Glomerular endothelial cell (primary cell): ENCODE measurements at regions not wholly inside any gene's neighbourhood (a gene's known extent, or its start where the extent isn't known, plus 50 kb on each side); places are given as distances from the start of the nearest gene placed in this dataset.

Source experiments
- DNase-seq: peaks from one replicate; pipeline ENCODE4 v3.0.0-alpha.2; 2011; ENCODE audit warnings: low read depth, low spot score; ENCODE audit errors: extremely low read depth

- DNase-seq, result no peak
These were observed 54.8 kb upstream of the DLG1 start for GRCh38 chr3:197353001-197353866.

DNA sequence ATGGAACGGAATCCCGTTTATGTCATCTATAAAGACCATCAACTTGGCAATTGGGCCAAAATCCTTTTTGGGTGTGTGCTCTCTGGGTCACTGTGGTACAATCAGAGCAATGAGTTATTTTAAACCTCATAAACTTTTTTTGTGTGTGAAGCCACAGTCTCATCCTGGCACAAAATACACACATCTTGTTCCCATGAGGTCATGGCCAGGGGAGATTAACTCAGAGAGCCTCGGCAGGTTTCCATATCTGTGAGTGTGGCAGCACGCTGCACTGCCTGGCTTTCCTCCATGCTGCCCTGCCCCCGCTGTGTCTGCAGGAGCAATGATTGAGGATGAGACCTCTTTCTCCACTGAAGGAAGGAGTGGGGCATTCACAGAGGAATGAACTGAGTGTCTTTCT lies 54.0 kb upstream of the DLG1 start:
- no peak for DNase-seq

GRCh38 chr3:197350446-197350845 lies 52.0 kb upstream of the DLG1 start:
- peak; percentile 23 for DNase-seq

GRCh38 chr3:197349368-197349767 lies 51.0 kb upstream of the DLG1 start:
- no peak for DNase-seq
